ENCODE measurements at regions not wholly inside any gene's neighbourhood (a gene's known extent, or its start where the extent isn't known, plus 50 kb on each side); places are given as distances from the start of the nearest gene placed in this dataset.

DNA sequence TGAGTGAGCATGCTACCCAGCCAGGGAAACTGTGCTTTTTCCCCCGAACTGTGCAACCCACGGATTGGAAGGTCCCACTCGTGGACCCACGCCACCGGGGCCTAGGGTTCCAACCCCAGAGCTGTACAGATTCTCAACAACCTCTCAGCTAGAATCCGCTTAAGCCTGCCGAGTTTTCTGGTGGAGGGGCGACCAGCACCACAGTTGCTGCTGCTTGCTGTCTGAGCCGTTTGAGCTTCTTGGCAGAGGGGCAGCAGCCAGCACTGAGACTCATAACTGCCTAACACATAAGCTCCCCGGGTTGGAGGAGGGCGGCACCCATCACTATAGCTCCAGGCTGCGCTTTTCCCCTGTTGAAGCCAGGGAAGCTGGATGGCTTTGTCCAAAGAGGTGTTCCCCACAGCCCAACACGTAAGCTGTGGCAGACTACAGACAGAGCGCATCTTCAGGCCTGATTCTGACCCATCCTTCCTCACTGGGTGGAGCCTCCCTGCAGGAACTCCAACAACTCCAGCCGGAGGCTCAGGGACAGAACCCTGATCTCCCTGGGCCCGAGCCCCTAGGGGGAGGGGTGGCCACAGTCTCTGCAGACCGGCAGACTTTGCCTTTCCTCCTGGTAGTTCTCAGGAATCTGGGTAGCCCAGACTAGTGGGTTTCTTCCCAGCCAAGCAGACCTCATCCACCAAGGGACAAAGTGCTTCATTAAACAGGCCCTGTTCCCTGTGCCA, 871.6 kb downstream of the SLITRK6 start:
- no peaks in the 10 kb centered on the region for H3K79me1 ChIP-seq (ENCODE audit: low read depth in 1 of 2, low read length in 2 of 2)
- no peak overlapping the region for H3K18ac ChIP-seq (ENCODE audit: low read depth, low read length)
- dilution Hi-C loops (cut with HindIII; ENCODE audit: low sequenced_read_pairs, unreplicated experiment) (loop anchor here (25.0 kb wide), 1 partner anchor 885 kb away; no protein-coding TSS in a partner anchor), in situ Hi-C loops (cut with MboI; ENCODE audit: low sequenced_read_pairs) (no loop called here), intact Hi-C loops (cut with micrococcal nuclease) (no loop called here)
- no peak overlapping the region for H3K23ac ChIP-seq (ENCODE audit: low read depth, low read length)
- no peak overlapping the region for H3K9ac ChIP-seq (ENCODE audit: low read depth, low read length)
- H3K4me2 ChIP-seq (ENCODE audit: low read depth, low read length): no peak overlapping the region
- BruUV-seq (replicated peaks): no TSS peak
- H2AFZ ChIP-seq (replicated peaks; ENCODE audit: low read length, poor library complexity): no peak overlapping the region
- no peak overlapping the region for H4K5ac ChIP-seq (ENCODE audit: low read depth, low read length)
- H3K56ac ChIP-seq (ENCODE audit: extremely low read depth, insufficient read depth, low read length): no peak overlapping the region
- no peak overlapping the region for H2BK20ac ChIP-seq (ENCODE audit: low read depth, low read length)
- H2BK120ac ChIP-seq (ENCODE audit: low read depth, low read length): no peak overlapping the region
- no peak for TF ChIP-seq NFE2L2 (IDR thresholded peaks at IDR 0.05; ENCODE audit: low read depth, low read length)
- TF ChIP-seq SMC3 (IDR thresholded peaks at IDR 0.05; ENCODE audit: low read depth, low read length): no peak
- TF ChIP-seq FOS (IDR thresholded peaks at IDR 0.05; ENCODE audit: low read depth, low read length): no peak
- no peak for TF ChIP-seq MAZ (IDR thresholded peaks at IDR 0.05; ENCODE audit: borderline replicate concordance, low read depth, low read length)
- TF ChIP-seq RCOR1 (IDR thresholded peaks at IDR 0.05; ENCODE audit: insufficient replicate concordance, low read length): no peak
- H2AK5ac ChIP-seq (ENCODE audit: low read depth, low read length): no peak overlapping the region
- ChIA-PET POLR2A (ENCODE audit: unreplicated experiment) (no interaction called here), CTCF (no interaction called here)
- H3K27me3 ChIP-seq (ENCODE audit: control insufficient read depth, insufficient read depth, low read length): no peaks in the 10 kb centered on the region
- no peak overlapping the region for H2BK15ac ChIP-seq (ENCODE audit: low read depth, low read length)
- DNase-seq (no peak), ATAC-seq (ENCODE audit: low read depth) (no peak)
- no peaks in the 10 kb centered on the region for H3K9me3 ChIP-seq (ENCODE audit: control insufficient read depth, insufficient read depth, low read length)
- H3K4me1 ChIP-seq (ENCODE audit: control insufficient read depth, insufficient read depth, low read length): no peaks in the 10 kb centered on the region
- H3K36me3 ChIP-seq (ENCODE audit: control insufficient read depth, insufficient read depth, low read length): no peaks in the 10 kb centered on the region
- no peak overlapping the region for H3K27ac ChIP-seq (ENCODE audit: insufficient read depth, low read length)
- no peaks in the 10 kb centered on the region for H3K9me1 ChIP-seq (ENCODE audit: insufficient read depth, low read length)
- no peaks in the 10 kb centered on the region for H4K20me1 ChIP-seq (ENCODE audit: insufficient read depth, low read length)
- H2BK5ac ChIP-seq (ENCODE audit: low read depth, low read length, poor library complexity, severe bottlenecking): no peak overlapping the region
- H3K4ac ChIP-seq (ENCODE audit: low read depth, low read length): no peak overlapping the region
- H3K4me3 ChIP-seq (ENCODE audit: insufficient read depth, low read depth, low read length): no peak overlapping the region
- H4K91ac ChIP-seq (ENCODE audit: insufficient read depth, low read depth, low read length): no peak overlapping the region
- no peak overlapping the region for H2AK9ac ChIP-seq (replicated peaks; ENCODE audit: low read depth, low read length, poor library complexity)
- WGBS, 2 experiments (ENCODE audit: extremely low coverage in 2 of 2, insufficient read length in 1 of 2): 96% methylated on average over 5 of the region's 17 CpGs; no CpG with 5 or more reads in 1 of the 2 experiments
- H4K8ac ChIP-seq (ENCODE audit: low read depth in 2 of 2, low read length in 2 of 2): no peak overlapping the region
- no peak overlapping the region for H3K14ac ChIP-seq (replicated peaks; ENCODE audit: low read depth, low read length)

All from IMR-90 (cell line).